Naive thymus-derived CD4-positive, alpha-beta T cell (primary cell): ENCODE measurements at regions not wholly inside any gene's neighbourhood (a gene's known extent, or its start where the extent isn't known, plus 50 kb on each side); places are given as distances from the start of the nearest gene placed in this dataset.

Source experiments
- ATAC-seq: fragments of 150-1000 bp; cut with Tn5 transposase; 2 replicates; pipeline ENCODE4 v1.10.0; 2021; ENCODE audit warnings: mild to moderate bottlenecking, moderate library complexity
- CTCF ChIA-PET: fragments of 350-600 bp; sonication (Branson Sonifier 250); formaldehyde crosslinking; loops from one replicate; lab custom pipeline; 2021; ENCODE audit warnings: antibody characterized with exemption; lab: Charles Lee
- POLR2A ChIA-PET: fragments of 350-600 bp; sonication (Branson Sonifier 250); formaldehyde crosslinking; loops from one replicate; lab custom pipeline; 2021; ENCODE audit warnings: antibody characterized with exemption, inconsistent platforms; lab: Charles Lee
- DNase-seq, 9 donors: peaks; one replicate each; pipeline versions ENCODE4 v3.0.0 to v3.0.0-alpha.2; 2020 to 2022; ENCODE audit warnings: mixed read lengths in 1 of 9
- H3K27ac ChIP-seq: one replicate; pipeline ENCODE4 v1.7.0; 2013; ENCODE audit warnings: mild to moderate bottlenecking, low read depth, low read length, moderate library complexity
- H3K27me3 ChIP-seq, 2 donors: one replicate each; pipeline ENCODE4 v1.7.0; 2013; ENCODE audit warnings: low read length in 2 of 2, mild to moderate bottlenecking in 2 of 2, moderate library complexity in 2 of 2; ENCODE audit not compliant: control insufficient read depth in 2 of 2, insufficient read depth in 2 of 2
- H3K36me3 ChIP-seq, 3 experiments: 1 replicate in 2 of 3; 2 replicates in 1 of 3; pipeline ENCODE4 v1.7.0; 2013; ENCODE audit warnings: low read length in 3 of 3, mild to moderate bottlenecking in 3 of 3, moderate library complexity in 1 of 3; ENCODE audit not compliant: insufficient read depth in 3 of 3, control insufficient read depth in 2 of 3
- H3K4me1 ChIP-seq, 2 donors: one replicate each; pipeline ENCODE4 v1.7.0; 2013; ENCODE audit warnings: low read length in 2 of 2, mild to moderate bottlenecking in 2 of 2, moderate library complexity in 1 of 2; ENCODE audit not compliant: control insufficient read depth in 2 of 2, insufficient read depth in 2 of 2
- H3K4me3 ChIP-seq: 2 replicates; pipeline ENCODE4 v1.7.0; 2013; ENCODE audit warnings: mild to moderate bottlenecking, low read length
- H3K9me3 ChIP-seq, 3 experiments: 1 replicate in 2 of 3; 2 replicates in 1 of 3; pipeline ENCODE4 v1.7.0; 2013; ENCODE audit warnings: low read length in 3 of 3; ENCODE audit not compliant: control insufficient read depth in 2 of 3
- H3K27ac Mint-ChIP-seq, 9 donors: one replicate each; pipeline ENCODE4 v1.8.0; 2020 to 2022; ENCODE audit warnings: mixed read lengths in 9 of 9, mild to moderate bottlenecking in 8 of 9, moderate library complexity in 5 of 9, inconsistent platforms in 2 of 9
- H3K27me3 Mint-ChIP-seq, 5 donors: one replicate each; pipeline ENCODE4 v1.8.0; 2021 to 2022; ENCODE audit warnings: mixed read lengths in 5 of 5, mild to moderate bottlenecking in 1 of 5
- H3K36me3 Mint-ChIP-seq, 5 donors: one replicate each; pipeline ENCODE4 v1.8.0; 2020 to 2022; ENCODE audit warnings: mixed read lengths in 5 of 5, mild to moderate bottlenecking in 3 of 5, inconsistent platforms in 1 of 5
- H3K4me1 Mint-ChIP-seq, 7 donors: one replicate each; pipeline ENCODE4 v1.8.0; 2020 to 2022; ENCODE audit warnings: mixed read lengths in 7 of 7, mild to moderate bottlenecking in 3 of 7, inconsistent platforms in 1 of 7
- H3K4me3 Mint-ChIP-seq, 10 donors: one replicate each; pipeline ENCODE4 v1.8.0; 2020 to 2022; ENCODE audit warnings: mild to moderate bottlenecking in 10 of 10, mixed read lengths in 10 of 10, moderate library complexity in 6 of 10, inconsistent platforms in 2 of 10
- H3K9me3 Mint-ChIP-seq, 11 donors: one replicate each; pipeline ENCODE4 v1.8.0; 2020 to 2022; ENCODE audit warnings: mixed read lengths in 11 of 11, mild to moderate bottlenecking in 4 of 11, inconsistent platforms in 1 of 11, moderate library complexity in 1 of 11
- intact Hi-C, 2 donors: fragments of 100-400 bp; cut with micrococcal nuclease; formaldehyde crosslinking; loops; one replicate each; pipeline ENCODE4 v1.15.1; 2023

- Histone ChIP-seq H3K27me3 (no peaks in the 10 kb centered on the region), H3K27ac (no peak overlapping the region), H3K4me1 (no peaks in the 10 kb centered on the region), H3K9me3 (no peaks in the 10 kb centered on the region), H3K36me3 (no peaks in the 10 kb centered on the region), H3K4me3 (no peak overlapping the region)
- Mint-ChIP-seq H3K27me3 (no peaks in the 10 kb centered on the region), H3K4me3 (no peak overlapping the region), H3K36me3 (no peaks in the 10 kb centered on the region), H3K4me1 (no peaks in the 10 kb centered on the region), H3K9me3 (peaks cover 0 to 26% (median 7%) of the 10 kb centered on the region in 11 donors), H3K27ac (no peak overlapping the region)
- CTCF ChIA-PET, result no interaction called here
- POLR2A ChIA-PET, result no interaction called here
- DNase-seq (no peak), ATAC-seq (no peak)
- intact Hi-C loops, result no loop called here
These were observed 593.0 kb upstream of the TENM3 start for GRCh38 chr4:181650033-181650825.

DNA sequence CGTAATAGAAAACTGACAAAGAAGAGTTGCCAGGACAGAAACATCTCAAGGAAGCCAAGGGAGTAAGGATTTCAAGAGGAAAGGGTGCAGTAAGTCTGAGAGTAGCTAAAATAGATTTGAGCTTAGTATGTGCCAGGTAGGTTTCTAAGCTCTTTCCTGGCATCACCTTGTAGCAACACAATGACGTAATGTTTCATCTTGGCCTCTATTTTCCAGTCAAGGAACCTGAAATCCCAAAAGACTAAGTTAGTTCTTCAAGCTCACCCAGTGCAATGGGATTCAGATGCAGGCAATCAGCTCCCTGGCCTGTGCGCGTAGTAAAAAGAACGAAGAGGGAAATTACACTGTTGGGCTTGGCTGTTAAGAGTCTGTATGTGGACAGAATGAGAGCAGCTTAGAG, 586.5 kb upstream of the TENM3 start:
- Mint-ChIP-seq H3K27me3 (no peaks in the 10 kb centered on the region), H3K4me3 (no peak overlapping the region), H3K27ac (no peak overlapping the region), H3K4me1 (no peaks in the 10 kb centered on the region), H3K9me3 (peaks cover 0 to 19% (median 6%) of the 10 kb centered on the region in 11 donors), H3K36me3 (no peaks in the 10 kb centered on the region)
- Histone ChIP-seq H3K9me3 (no peaks in the 10 kb centered on the region), H3K4me1 (no peaks in the 10 kb centered on the region), H3K27ac (no peak overlapping the region), H3K36me3 (no peaks in the 10 kb centered on the region), H3K27me3 (no peaks in the 10 kb centered on the region), H3K4me3 (no peak overlapping the region)
- intact Hi-C loops, result no loop called here
- ATAC-seq (no peak), DNase-seq (no peak)
- ChIA-PET POLR2A (no interaction called here), CTCF (no interaction called here)

- no peak overlapping the region for H3K4me3 ChIP-seq
- Mint-ChIP-seq H3K36me3 (no peaks in the 10 kb centered on the region), H3K9me3 (peaks cover 0 to 11% (median 6%) of the 10 kb centered on the region in 11 donors), H3K4me3 (no peak overlapping the region), H3K27ac (no peak overlapping the region), H3K27me3 (no peaks in the 10 kb centered on the region), H3K4me1 (no peaks in the 10 kb centered on the region)
- POLR2A ChIA-PET, result no interaction called here
- intact Hi-C loops, result no loop called here
- H3K27me3 ChIP-seq, result no peaks in the 10 kb centered on the region
- CTCF ChIA-PET, result no interaction called here
- H3K4me1 ChIP-seq, result no peaks in the 10 kb centered on the region
- DNase-seq, result no peak
- no peaks in the 10 kb centered on the region for H3K36me3 ChIP-seq
- H3K9me3 ChIP-seq, result no peaks in the 10 kb centered on the region
- no peak for ATAC-seq
- no peak overlapping the region for H3K27ac ChIP-seq
These were observed 584.0 kb upstream of the TENM3 start for GRCh38 chr4:181659202-181659601.

DNA sequence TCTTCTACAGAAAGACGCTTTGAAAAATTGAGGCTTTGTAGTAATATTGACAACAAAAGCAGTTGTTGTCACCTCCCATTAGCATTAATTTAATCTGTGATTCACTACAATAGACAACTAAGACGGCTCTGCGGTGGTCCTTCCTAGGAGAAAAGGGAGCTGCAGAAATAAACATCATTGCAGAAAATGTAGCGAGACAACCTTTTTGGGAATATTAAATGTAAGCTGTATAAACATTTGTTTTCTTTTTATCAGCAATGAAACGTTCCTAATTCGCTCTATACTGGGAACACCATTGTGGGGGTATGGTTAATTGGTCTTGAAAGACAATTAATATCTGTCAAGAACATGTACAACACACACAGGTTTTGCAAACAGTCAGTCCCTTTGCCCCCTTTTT, 583.3 kb upstream of the TENM3 start:
- Mint-ChIP-seq H3K27ac (no peak overlapping the region), H3K4me3 (no peak overlapping the region), H3K9me3 (peaks cover 0 to 10% (median 4%) of the 10 kb centered on the region in 11 donors), H3K4me1 (no peaks in the 10 kb centered on the region), H3K27me3 (no peaks in the 10 kb centered on the region), H3K36me3 (no peaks in the 10 kb centered on the region)
- intact Hi-C loops, result no loop called here
- Histone ChIP-seq H3K27ac (no peak overlapping the region), H3K4me3 (no peak overlapping the region), H3K9me3 (no peaks in the 10 kb centered on the region), H3K36me3 (no peaks in the 10 kb centered on the region), H3K27me3 (no peaks in the 10 kb centered on the region), H3K4me1 (no peaks in the 10 kb centered on the region)
- no peak for ATAC-seq
- ChIA-PET POLR2A (no interaction called here), CTCF (no interaction called here)
- DNase-seq, result no peak

GRCh38 chr4:181661090-181661489, 582.1 kb upstream of the TENM3 start:
- no peak for DNase-seq
- intact Hi-C loops, result no loop called here
- H3K27me3 ChIP-seq, result no peaks in the 10 kb centered on the region
- H3K4me1 Mint-ChIP-seq, result no peaks in the 10 kb centered on the region
- no peaks in the 10 kb centered on the region for H3K4me1 ChIP-seq
- H3K9me3 ChIP-seq, result no peaks in the 10 kb centered on the region
- no peaks in the 10 kb centered on the region for H3K27me3 Mint-ChIP-seq
- CTCF ChIA-PET, result no interaction called here
- no peak overlapping the region for H3K27ac ChIP-seq
- H3K9me3 Mint-ChIP-seq, result peaks cover 0 to 5% (median 0%) of the 10 kb centered on the region in 11 donors
- H3K4me3 ChIP-seq, result no peak overlapping the region
- H3K27ac Mint-ChIP-seq, result no peak overlapping the region
- H3K36me3 ChIP-seq, result no peaks in the 10 kb centered on the region
- POLR2A ChIA-PET, result no interaction called here
- no peak overlapping the region for H3K4me3 Mint-ChIP-seq
- ATAC-seq, result no peak
- H3K36me3 Mint-ChIP-seq, result no peaks in the 10 kb centered on the region

DNA sequence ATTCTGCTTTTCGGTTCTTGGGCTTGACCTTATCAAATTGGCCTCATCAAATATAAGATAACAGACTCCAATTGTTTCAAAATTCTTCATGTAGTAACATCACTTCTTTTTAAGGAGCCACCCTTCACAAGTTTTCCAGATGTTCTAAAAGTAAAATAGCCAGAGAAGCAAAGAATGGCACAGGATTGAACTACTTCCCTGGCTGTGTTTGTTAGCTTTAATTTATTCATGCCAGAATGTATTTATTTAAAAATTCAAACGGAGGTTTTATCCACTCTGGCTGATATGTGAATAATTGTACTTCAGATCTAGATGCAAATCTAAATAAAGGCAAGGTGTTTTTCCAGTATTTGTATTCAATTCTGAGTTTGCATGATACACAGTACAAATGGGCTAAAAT, 581.3 kb upstream of the TENM3 start:
- ChIA-PET POLR2A (no interaction called here), CTCF (no interaction called here)
- H3K27ac ChIP-seq, result no peak overlapping the region
- no peak overlapping the region for H3K4me3 ChIP-seq
- Mint-ChIP-seq H3K4me1 (no peaks in the 10 kb centered on the region), H3K36me3 (no peaks in the 10 kb centered on the region), H3K9me3 (no peaks in the 10 kb centered on the region), H3K4me3 (no peak overlapping the region), H3K27me3 (no peaks in the 10 kb centered on the region), H3K27ac (no peak overlapping the region)
- no peaks in the 10 kb centered on the region for H3K27me3 ChIP-seq
- no peak for DNase-seq
- no peaks in the 10 kb centered on the region for H3K9me3 ChIP-seq
- H3K36me3 ChIP-seq, result no peaks in the 10 kb centered on the region
- H3K4me1 ChIP-seq, result no peaks in the 10 kb centered on the region
- no peak for ATAC-seq
- intact Hi-C loops, result no loop called here

DNA sequence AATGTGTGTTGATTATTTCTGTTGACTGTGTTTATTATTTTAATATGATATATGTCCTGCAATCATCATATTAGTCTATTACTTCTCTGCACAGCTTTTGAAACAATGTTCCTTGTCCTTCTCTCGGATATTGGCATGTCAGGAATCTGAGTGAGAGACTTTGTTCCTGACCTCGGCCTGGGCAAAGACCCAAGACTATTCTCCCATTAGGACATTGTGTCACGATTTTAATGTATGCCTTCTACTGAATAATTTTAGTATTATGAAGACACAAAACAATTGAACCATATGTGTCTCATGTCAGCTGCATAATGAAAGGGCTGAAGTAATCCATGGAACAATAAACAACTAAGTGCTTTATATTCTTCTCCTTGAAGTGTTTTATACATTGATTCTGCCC, 580.8 kb upstream of the TENM3 start:
- Histone ChIP-seq H3K9me3 (no peaks in the 10 kb centered on the region), H3K27ac (no peak overlapping the region), H3K4me3 (no peak overlapping the region), H3K27me3 (no peaks in the 10 kb centered on the region), H3K36me3 (no peaks in the 10 kb centered on the region), H3K4me1 (no peaks in the 10 kb centered on the region)
- ChIA-PET POLR2A (no interaction called here), CTCF (no interaction called here)
- Mint-ChIP-seq H3K4me1 (no peaks in the 10 kb centered on the region), H3K27ac (no peak overlapping the region), H3K36me3 (no peaks in the 10 kb centered on the region), H3K9me3 (peaks cover 0 to 4% (median 0%) of the 10 kb centered on the region in 11 donors), H3K4me3 (no peak overlapping the region), H3K27me3 (no peaks in the 10 kb centered on the region)
- intact Hi-C loops, result no loop called here
- DNase-seq (no peak), ATAC-seq (no peak)
